22Rv1 (cell line): ENCODE measurements at regions not wholly inside any gene's neighbourhood (a gene's known extent, or its start where the extent isn't known, plus 50 kb on each side); places are given as distances from the start of the nearest gene placed in this dataset.

Source experiments
- H3K27ac ChIP-seq: fragments of 450-650 bp; 2 replicates; pipeline ENCODE4 v1.5.1; 2017
- CTCF ChIP-seq: fragments of 450-650 bp; IDR thresholded peaks from 2 replicates; pipeline ENCODE4 v1.5.1; 2017; ENCODE audit warnings: mild to moderate bottlenecking
- ZFX ChIP-seq: fragments of 450-650 bp; IDR thresholded peaks from 2 replicates; pipeline ENCODE4 v1.6.1; 2017; ENCODE audit warnings: antibody characterized with exemption, borderline replicate concordance

GRCh38 chr6:14524319-14524718 is 406.7 kb downstream of the CD83 start:
- TF ChIP-seq ZFX (no peak), CTCF (no peak)
- H3K27ac ChIP-seq: no peak overlapping the region

- H3K27ac ChIP-seq: no peak overlapping the region
- TF ChIP-seq CTCF (no peak), ZFX (no peak)
Observed at GRCh38 chr6:14530385-14530784, 412.8 kb downstream of the CD83 start.

GRCh38 chr6:14533446-14533845 is 415.9 kb downstream of the CD83 start:
- TF ChIP-seq CTCF (no peak), ZFX (no peak)
- H3K27ac ChIP-seq: no peak overlapping the region

- TF ChIP-seq CTCF: no peak
- no peak for TF ChIP-seq ZFX
- H3K27ac ChIP-seq: no peak overlapping the region
Observed at GRCh38 chr6:14537030-14537429, 419.5 kb downstream of the CD83 start.

- no peak for TF ChIP-seq CTCF
- TF ChIP-seq ZFX: no peak
- H3K27ac ChIP-seq: no peak overlapping the region
Observed at GRCh38 chr6:14540276-14540675, 422.7 kb downstream of the CD83 start.

GRCh38 chr6:14540810-14541540 is 423.4 kb downstream of the CD83 start:
- H3K27ac ChIP-seq: no peak overlapping the region
- no peak for TF ChIP-seq ZFX
- TF ChIP-seq CTCF: no peak

- TF ChIP-seq ZFX: no peak
- TF ChIP-seq CTCF: no peak
- H3K27ac ChIP-seq: no peak overlapping the region
Observed at GRCh38 chr6:14542670-14543366, 425.2 kb downstream of the CD83 start.
